ENCODE measurements at regions not wholly inside any gene's neighbourhood (a gene's known extent, or its start where the extent isn't known, plus 50 kb on each side); places are given as distances from the start of the nearest gene placed in this dataset.

DNA sequence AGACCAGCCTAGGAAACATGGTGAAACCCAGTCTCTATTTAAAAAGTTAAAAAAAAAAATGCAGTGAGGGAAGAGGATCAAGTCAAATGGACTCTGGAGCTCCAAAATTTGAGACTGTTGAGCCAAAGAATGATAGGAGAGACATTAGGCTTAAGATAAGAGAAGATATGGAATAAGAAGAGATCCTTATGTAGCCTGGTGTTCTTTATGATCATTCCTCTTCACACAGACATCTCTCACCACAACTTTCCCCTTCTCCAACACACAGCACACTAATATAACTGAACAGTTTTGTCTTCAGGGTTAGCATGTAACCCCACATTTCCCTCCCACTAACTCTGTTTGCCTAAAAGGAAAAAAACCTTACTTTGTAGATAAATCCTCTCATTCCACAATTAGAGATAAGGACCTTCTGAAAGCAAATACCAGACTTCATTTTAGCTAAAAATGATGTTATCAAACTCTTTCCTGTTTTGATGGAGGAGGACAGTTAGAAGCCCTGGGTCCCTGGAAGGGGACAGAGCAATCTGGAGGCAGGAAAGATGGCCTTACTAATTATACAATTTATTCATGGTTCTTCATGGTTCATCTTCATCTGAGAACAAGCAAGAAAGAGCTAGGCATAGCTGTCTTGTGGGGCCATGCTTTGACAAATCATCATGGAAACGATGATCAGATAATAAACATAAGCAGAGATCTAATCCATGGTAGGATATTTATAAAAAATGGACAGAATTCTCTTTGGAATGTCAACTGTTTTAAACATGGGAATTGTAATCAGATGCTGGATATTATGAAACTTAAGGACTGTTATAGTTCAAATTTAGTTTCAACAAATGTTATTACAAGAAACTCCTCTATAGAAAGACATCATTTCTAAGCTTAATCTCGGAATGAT lies 96.7 kb upstream of the S1PR1 start:
- DNase-seq: no peak
- no peaks in the 10 kb centered on the region for H3K27me3 ChIP-seq (ENCODE audit: control insufficient read depth, insufficient read depth, low read length)
- H3K4me3 ChIP-seq (ENCODE audit: low read length): no peak overlapping the region
- 63% methylated on average over 1 of the region's 2 CpGs for WGBS (ENCODE audit: insufficient coverage, low lambda C conversion rate)
- H3K36me3 ChIP-seq (ENCODE audit: control insufficient read depth, insufficient read depth, low read length): no peaks in the 10 kb centered on the region
- no peaks in the 10 kb centered on the region for H3K9me3 ChIP-seq (ENCODE audit: control insufficient read depth, low read depth, low read length)
- peaks cover 29% of the 10 kb centered on the region for H3K4me1 ChIP-seq (ENCODE audit: control insufficient read depth, insufficient read depth, low read length)
- H3K27ac ChIP-seq (ENCODE audit: low read length): no peak overlapping the region

DNA sequence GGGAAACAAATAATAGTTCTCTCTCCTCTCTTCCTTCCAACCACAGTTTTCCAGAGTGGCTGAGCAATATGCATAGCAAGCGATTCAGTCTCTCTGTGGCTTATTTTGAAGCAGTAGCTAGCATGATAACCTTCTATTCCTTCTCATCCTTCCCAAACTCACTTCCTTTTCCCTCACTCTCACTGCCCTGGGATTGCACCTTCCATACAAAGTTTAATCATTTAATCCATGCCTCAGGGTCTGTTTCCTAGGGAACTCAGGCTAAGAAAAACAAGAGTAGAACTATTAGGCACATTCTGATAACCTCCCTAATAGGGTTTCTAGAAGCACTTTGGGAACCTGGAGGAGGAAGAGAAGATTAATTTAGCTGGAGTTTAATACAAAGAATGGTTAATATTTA lies 97.7 kb upstream of the S1PR1 start:
- Histone ChIP-seq H3K36me3 (ENCODE audit: control insufficient read depth, insufficient read depth, low read length) (no peaks in the 10 kb centered on the region), H3K27ac (ENCODE audit: low read length) (no peak overlapping the region), H3K27me3 (ENCODE audit: control insufficient read depth, insufficient read depth, low read length) (no peaks in the 10 kb centered on the region), H3K9me3 (ENCODE audit: control insufficient read depth, low read depth, low read length) (no peaks in the 10 kb centered on the region), H3K4me3 (ENCODE audit: low read length) (no peak overlapping the region), H3K4me1 (ENCODE audit: control insufficient read depth, insufficient read depth, low read length) (peaks cover 25% of the 10 kb centered on the region)
- WGBS (ENCODE audit: insufficient coverage, low lambda C conversion rate): no CpG with 5 or more reads among the region's 1 CpG
- DNase-seq: no peak

DNA sequence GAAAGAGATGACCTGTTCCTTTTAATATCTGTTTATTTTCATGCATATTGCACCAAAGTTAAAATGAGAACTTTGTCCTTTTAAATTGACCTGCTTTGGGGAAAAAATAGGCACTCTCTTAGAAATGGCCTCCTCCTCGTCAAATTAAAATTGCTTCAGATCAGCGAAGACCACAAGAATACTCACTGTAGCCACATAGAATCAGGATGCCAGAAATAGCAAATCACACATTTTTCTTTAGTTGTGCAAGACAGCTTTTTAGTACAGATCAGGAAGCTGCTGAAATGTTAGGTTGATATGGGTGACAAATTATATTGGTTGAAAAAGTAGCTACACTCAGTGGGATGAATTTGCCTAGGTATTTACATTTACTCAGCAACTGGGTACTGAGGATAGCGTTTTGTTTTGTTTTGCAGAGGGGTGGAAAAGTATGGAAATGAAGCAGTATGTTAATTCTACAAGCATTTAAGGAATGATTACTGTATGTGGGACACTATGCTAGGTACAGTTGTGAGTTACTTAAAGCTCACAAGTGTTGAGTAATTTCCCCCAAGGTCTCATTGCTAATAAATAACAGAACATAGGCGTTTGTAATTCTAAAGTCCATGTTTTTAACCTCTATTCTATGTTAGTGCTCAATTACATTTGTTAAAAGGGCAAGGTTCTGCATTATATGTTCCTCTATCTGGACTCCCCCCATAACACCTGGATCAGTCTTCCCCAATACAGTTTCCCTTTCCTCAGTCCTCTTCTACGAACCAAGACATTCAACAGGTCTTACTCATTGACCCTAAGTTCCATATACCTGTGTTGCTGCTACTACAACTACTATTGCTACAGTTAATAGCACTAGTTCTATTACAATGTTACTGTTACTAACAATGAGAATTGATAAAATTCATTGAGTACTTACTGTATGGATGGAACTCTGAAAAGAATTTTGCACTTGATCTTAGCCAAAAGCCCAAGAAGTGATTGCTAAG lies 99.4 kb upstream of the S1PR1 start:
- DNase-seq: peak; percentile 45 to 87
- Histone ChIP-seq H3K27me3 (ENCODE audit: control insufficient read depth, insufficient read depth, low read length) (no peaks in the 10 kb centered on the region), H3K4me1 (ENCODE audit: control insufficient read depth, insufficient read depth, low read length) (peaks cover 26% of the 10 kb centered on the region), H3K36me3 (ENCODE audit: control insufficient read depth, insufficient read depth, low read length) (no peaks in the 10 kb centered on the region), H3K9me3 (ENCODE audit: control insufficient read depth, low read depth, low read length) (no peaks in the 10 kb centered on the region), H3K27ac (ENCODE audit: low read length) (peak overlapping the region; percentile 46), H3K4me3 (ENCODE audit: low read length) (no peak overlapping the region)
- 18% methylated on average over 3 of the region's 5 CpGs for WGBS (ENCODE audit: insufficient coverage, low lambda C conversion rate)

DNA sequence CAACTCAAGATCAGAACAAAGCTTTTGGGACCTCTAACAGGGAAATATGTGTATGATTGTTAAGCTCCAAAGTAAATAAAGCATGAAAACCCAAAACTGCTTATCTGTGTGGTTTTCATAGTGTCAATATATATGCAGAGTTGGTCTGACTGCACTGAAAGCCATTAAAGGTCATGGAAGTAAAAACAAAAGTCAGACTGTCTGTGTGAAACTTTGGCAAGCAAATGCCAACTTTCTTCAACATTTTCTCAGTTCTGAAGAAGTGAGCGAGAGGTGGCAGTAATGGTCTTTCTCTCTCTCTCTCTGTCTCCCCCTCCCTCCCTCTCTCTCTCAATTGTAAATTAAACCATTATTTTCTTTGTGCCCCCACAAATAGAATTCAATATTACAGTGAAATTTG lies 100.1 kb upstream of the S1PR1 start:
- H3K27me3 ChIP-seq (ENCODE audit: control insufficient read depth, insufficient read depth, low read length): no peaks in the 10 kb centered on the region
- peaks cover 31% of the 10 kb centered on the region for H3K4me1 ChIP-seq (ENCODE audit: control insufficient read depth, insufficient read depth, low read length)
- peak overlapping the region; percentile 46 for H3K27ac ChIP-seq (ENCODE audit: low read length)
- H3K4me3 ChIP-seq (ENCODE audit: low read length): no peak overlapping the region
- WGBS (ENCODE audit: insufficient coverage, low lambda C conversion rate): 29% methylated on average over 1 of the region's 1 CpG
- H3K36me3 ChIP-seq (ENCODE audit: control insufficient read depth, insufficient read depth, low read length): no peaks in the 10 kb centered on the region
- H3K9me3 ChIP-seq (ENCODE audit: control insufficient read depth, low read depth, low read length): no peaks in the 10 kb centered on the region
- peak in 1 of 2 donors; percentile 37 for DNase-seq

DNA sequence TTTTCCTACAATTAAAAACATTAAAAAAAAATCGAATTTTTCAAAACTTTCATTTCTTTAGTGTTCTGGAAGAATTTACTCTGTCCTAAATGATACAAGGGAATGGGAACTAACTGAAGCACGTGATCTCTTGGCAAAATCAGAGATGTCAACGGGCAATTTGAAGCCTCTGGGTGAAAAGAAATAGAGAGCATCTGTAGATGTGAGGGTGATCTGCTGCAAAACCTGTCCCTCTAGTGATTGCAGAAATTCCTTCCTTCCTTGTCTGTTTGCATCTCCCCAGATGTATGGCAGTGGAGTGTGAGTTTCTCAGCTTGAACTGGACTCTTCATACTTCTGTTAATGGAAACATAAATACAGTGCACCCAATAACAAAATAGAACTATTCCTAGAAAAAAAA lies 100.5 kb upstream of the S1PR1 start:
- Histone ChIP-seq H3K9me3 (ENCODE audit: control insufficient read depth, low read depth, low read length) (no peaks in the 10 kb centered on the region), H3K4me1 (ENCODE audit: control insufficient read depth, insufficient read depth, low read length) (peaks cover 32% of the 10 kb centered on the region), H3K36me3 (ENCODE audit: control insufficient read depth, insufficient read depth, low read length) (no peaks in the 10 kb centered on the region), H3K27ac (ENCODE audit: low read length) (peak overlapping the region; percentile 46), H3K4me3 (ENCODE audit: low read length) (no peak overlapping the region), H3K27me3 (ENCODE audit: control insufficient read depth, insufficient read depth, low read length) (no peaks in the 10 kb centered on the region)
- 39% methylated on average over 3 of the region's 3 CpGs for WGBS (ENCODE audit: insufficient coverage, low lambda C conversion rate)
- DNase-seq: no peak

DNA sequence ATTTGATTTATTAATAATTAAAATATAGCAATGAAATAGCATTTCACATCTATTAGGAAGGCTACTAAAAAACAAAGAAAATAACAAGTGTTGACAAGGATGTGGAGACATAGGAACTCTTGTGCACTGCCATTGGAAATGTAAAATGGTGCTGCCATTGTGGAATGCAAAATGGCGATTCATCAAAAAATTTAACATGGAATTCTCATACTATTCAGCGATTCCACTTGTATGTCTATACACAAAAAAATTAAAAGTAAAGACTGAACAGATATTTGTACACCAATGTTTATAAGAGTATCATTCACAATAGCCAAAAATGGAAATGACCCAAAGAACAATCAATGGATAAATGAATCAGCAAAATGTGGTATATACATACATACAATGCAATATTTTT lies 101.3 kb upstream of the S1PR1 start:
- Histone ChIP-seq H3K27me3 (ENCODE audit: control insufficient read depth, insufficient read depth, low read length) (no peaks in the 10 kb centered on the region), H3K4me3 (ENCODE audit: low read length) (no peak overlapping the region), H3K36me3 (ENCODE audit: control insufficient read depth, insufficient read depth, low read length) (no peaks in the 10 kb centered on the region), H3K27ac (ENCODE audit: low read length) (no peak overlapping the region), H3K9me3 (ENCODE audit: control insufficient read depth, low read depth, low read length) (no peaks in the 10 kb centered on the region), H3K4me1 (ENCODE audit: control insufficient read depth, insufficient read depth, low read length) (peaks cover 34% of the 10 kb centered on the region)
- 100% methylated on average over 2 of the region's 2 CpGs for WGBS (ENCODE audit: insufficient coverage, low lambda C conversion rate)
- DNase-seq: no peak

DNA sequence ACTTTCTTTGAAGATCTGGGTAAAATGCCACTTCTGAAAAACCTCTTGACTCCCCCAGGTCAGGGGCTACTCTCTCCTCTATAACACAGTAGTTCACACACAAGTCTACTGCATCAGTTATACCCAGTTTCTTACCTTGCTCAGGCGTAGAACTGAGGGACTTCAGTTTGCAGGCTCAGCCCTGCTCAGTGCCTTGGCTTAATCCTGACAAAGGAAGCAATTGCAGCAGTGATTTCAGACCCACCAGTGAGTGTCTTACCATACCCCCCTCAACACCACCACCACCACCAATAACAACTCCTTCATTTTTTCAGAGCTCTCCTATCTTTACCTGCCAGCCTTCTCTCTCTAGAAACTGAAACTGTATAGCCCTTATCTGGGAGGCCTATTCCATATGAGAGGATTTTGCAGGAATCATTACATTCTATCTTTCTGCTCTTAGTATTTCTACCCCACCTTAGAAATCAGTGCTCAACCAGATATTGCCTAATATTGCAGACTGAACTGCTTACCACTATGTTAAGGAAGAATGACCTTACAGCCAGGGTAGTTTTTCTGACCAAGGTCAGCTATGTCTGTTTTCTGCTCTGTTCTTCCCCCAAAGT lies 105.5 kb upstream of the S1PR1 start:
- H3K36me3 ChIP-seq (ENCODE audit: control insufficient read depth, insufficient read depth, low read length): no peaks in the 10 kb centered on the region
- H3K4me3 ChIP-seq (ENCODE audit: low read length): peak overlapping the region; percentile 0
- DNase-seq: peak; percentile 51 to 80
- H3K4me1 ChIP-seq (ENCODE audit: control insufficient read depth, insufficient read depth, low read length): peaks cover 16% of the 10 kb centered on the region
- WGBS (ENCODE audit: insufficient coverage, low lambda C conversion rate): no CpG with 5 or more reads among the region's 1 CpG
- H3K27me3 ChIP-seq (ENCODE audit: control insufficient read depth, insufficient read depth, low read length): no peaks in the 10 kb centered on the region
- no peaks in the 10 kb centered on the region for H3K9me3 ChIP-seq (ENCODE audit: control insufficient read depth, low read depth, low read length)
- peak overlapping the region; percentile 78 for H3K27ac ChIP-seq (ENCODE audit: low read length)

DNA sequence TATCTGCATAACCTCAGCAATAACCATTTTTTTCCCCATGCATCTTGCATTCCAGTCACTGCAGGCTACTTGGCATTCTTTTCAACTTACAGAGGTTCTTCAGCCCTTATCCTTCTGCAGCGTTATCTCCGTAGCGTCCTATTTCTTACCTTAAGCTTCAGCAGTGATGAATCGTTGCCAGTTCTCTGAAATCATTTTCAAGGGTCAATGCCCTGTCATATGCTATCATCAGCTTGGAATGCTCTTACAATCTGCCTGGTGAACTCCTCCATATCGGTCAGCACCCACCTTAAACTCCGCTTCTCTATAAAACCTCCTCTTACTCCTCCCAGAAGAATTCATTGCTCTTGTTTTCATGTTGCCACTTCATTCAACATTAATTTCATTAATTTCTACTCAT lies 105.1 kb upstream of the DPH5 start:
- Histone ChIP-seq H3K9me3 (ENCODE audit: control insufficient read depth, low read depth, low read length) (no peaks in the 10 kb centered on the region), H3K4me3 (ENCODE audit: low read length) (peak overlapping the region; percentile 0), H3K27me3 (ENCODE audit: control insufficient read depth, insufficient read depth, low read length) (no peaks in the 10 kb centered on the region), H3K4me1 (ENCODE audit: control insufficient read depth, insufficient read depth, low read length) (peaks cover 14% of the 10 kb centered on the region), H3K36me3 (ENCODE audit: control insufficient read depth, insufficient read depth, low read length) (no peaks in the 10 kb centered on the region), H3K27ac (ENCODE audit: low read length) (peak overlapping the region; percentile 78)
- WGBS (ENCODE audit: insufficient coverage, low lambda C conversion rate): 43% methylated on average over 5 of the region's 6 CpGs
- peak; percentile 83 to 88 for DNase-seq

DNA sequence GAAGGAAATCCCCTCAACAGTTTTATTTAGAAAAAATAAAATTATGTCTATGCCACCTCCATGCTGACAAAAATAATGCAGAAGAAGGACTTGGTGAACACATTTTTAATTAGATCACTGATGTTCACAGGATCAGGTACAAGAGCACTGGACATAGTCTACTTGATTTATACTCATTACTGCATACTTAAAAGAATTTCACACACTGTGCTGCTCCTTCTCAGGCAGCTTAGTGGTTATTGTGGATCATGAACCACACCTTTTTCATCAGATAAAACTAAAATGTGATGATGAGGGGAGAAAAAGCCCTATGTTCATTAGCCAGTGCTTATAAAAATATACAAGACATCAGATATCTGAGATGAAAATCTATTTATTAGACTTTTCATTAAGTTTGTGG lies 103.3 kb upstream of the DPH5 start:
- peak in 1 of 2 donors; percentile 25 for DNase-seq
- Histone ChIP-seq H3K4me1 (ENCODE audit: control insufficient read depth, insufficient read depth, low read length) (peaks cover 14% of the 10 kb centered on the region), H3K9me3 (ENCODE audit: control insufficient read depth, low read depth, low read length) (no peaks in the 10 kb centered on the region), H3K27ac (ENCODE audit: low read length) (peak overlapping the region; percentile 52), H3K27me3 (ENCODE audit: control insufficient read depth, insufficient read depth, low read length) (no peaks in the 10 kb centered on the region), H3K36me3 (ENCODE audit: control insufficient read depth, insufficient read depth, low read length) (no peaks in the 10 kb centered on the region), H3K4me3 (ENCODE audit: low read length) (no peak overlapping the region)

DNA sequence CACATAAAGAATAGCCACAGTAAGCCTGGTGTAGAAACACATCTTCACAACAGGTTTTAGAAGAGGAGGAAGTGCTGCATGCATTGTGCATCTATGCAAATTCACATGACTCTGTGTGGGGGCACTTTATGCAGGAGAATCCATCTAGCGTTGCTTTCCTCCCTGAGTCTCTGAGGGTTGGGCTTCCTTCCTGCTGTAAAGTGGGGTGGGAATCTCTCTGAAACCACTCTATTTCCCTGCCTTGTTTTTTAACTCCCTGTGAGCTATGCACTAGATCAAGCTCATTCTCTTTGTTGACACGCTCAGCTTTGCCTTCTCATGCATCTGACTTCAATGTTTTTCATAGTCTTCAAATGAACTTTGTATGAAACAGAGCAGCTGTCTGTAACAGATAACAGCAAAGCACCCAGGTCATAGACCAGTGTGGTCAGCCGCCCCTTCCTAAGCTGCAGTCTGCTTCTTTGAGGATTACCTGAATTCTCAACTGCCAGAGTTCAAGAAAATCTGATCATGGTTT lies 102.7 kb upstream of the DPH5 start:
- DNase-seq: peak; percentile 38 to 68
- Histone ChIP-seq H3K27me3 (ENCODE audit: control insufficient read depth, insufficient read depth, low read length) (no peaks in the 10 kb centered on the region), H3K36me3 (ENCODE audit: control insufficient read depth, insufficient read depth, low read length) (no peaks in the 10 kb centered on the region), H3K4me3 (ENCODE audit: low read length) (no peak overlapping the region), H3K27ac (ENCODE audit: low read length) (peak overlapping the region; percentile 52), H3K9me3 (ENCODE audit: control insufficient read depth, low read depth, low read length) (no peaks in the 10 kb centered on the region), H3K4me1 (ENCODE audit: control insufficient read depth, insufficient read depth, low read length) (peaks cover 14% of the 10 kb centered on the region)
- WGBS (ENCODE audit: insufficient coverage, low lambda C conversion rate): 0% methylated on average over 1 of the region's 3 CpGs

Measured in large intestine (tissue), 3 donors.